ENCODE measurements at regions not wholly inside any gene's neighbourhood (a gene's known extent, or its start where the extent isn't known, plus 50 kb on each side); places are given as distances from the start of the nearest gene placed in this dataset.

- no peak overlapping the region for H3K27ac Mint-ChIP-seq (ENCODE audit: unreplicated experiment)
- H3K9me3 Mint-ChIP-seq (ENCODE audit: unreplicated experiment): no peaks in the 10 kb centered on the region
- no peak for DNase-seq (ENCODE audit: extremely low spot score, unreplicated experiment)
- H3K4me1 Mint-ChIP-seq (ENCODE audit: unreplicated experiment): peaks cover 9% of the 10 kb centered on the region
- TF ChIP-seq, protein P1, sequence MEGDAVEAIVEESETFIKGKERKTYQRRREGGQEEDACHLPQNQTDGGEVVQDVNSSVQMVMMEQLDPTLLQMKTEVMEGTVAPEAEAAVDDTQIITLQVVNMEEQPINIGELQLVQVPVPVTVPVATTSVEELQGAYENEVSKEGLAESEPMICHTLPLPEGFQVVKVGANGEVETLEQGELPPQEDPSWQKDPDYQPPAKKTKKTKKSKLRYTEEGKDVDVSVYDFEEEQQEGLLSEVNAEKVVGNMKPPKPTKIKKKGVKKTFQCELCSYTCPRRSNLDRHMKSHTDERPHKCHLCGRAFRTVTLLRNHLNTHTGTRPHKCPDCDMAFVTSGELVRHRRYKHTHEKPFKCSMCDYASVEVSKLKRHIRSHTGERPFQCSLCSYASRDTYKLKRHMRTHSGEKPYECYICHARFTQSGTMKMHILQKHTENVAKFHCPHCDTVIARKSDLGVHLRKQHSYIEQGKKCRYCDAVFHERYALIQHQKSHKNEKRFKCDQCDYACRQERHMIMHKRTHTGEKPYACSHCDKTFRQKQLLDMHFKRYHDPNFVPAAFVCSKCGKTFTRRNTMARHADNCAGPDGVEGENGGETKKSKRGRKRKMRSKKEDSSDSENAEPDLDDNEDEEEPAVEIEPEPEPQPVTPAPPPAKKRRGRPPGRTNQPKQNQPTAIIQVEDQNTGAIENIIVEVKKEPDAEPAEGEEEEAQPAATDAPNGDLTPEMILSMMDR (IDR thresholded peaks at IDR 0.05): no peak
- H3K36me3 Mint-ChIP-seq (ENCODE audit: unreplicated experiment): no peaks in the 10 kb centered on the region
- no peaks in the 10 kb centered on the region for H3K27me3 Mint-ChIP-seq (ENCODE audit: unreplicated experiment)
- no peak overlapping the region for H3K4me3 Mint-ChIP-seq (ENCODE audit: unreplicated experiment)
Measured at GRCh38 chr4:153068751-153069150, 132.6 kb downstream of the FHDC1 start.

DNA sequence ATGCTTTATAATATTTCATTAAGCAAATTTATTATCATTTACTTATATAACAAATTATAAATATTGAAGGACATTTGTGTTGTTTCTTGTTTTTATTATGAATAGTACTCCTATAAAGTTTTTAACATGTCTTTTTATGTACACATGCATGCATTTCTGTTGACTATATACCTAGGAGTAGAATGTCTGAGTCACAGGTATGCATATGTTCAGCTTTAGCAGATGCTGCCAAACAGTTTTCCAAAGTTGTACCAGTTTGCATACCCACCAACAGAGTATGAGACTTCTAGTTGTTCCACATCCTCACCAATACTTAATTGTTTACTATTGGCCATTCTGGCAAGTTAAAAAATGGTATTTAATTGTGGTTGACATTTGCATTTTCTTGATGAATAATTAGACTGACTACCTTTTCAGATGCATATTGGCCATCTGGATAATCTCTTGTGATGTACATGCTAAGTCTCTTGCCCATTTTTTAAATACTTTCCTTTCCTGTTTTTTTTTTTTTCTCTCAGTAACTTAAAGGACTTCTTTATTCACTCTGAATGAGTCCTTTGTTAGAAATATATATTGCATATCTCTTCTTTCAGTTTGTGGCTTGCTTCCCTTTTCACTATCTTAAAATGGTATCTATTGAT, 132.2 kb upstream of the TRIM2 start:
- no peaks in the 10 kb centered on the region for H3K36me3 Mint-ChIP-seq (ENCODE audit: unreplicated experiment)
- H3K27me3 Mint-ChIP-seq (ENCODE audit: unreplicated experiment): no peaks in the 10 kb centered on the region
- H3K9me3 Mint-ChIP-seq (ENCODE audit: unreplicated experiment): no peaks in the 10 kb centered on the region
- TF ChIP-seq, protein P1 (IDR thresholded peaks at IDR 0.05): no peak
- no peak for DNase-seq (ENCODE audit: extremely low spot score, unreplicated experiment)
- no peak overlapping the region for H3K4me3 Mint-ChIP-seq (ENCODE audit: unreplicated experiment)
- peaks cover 8% of the 10 kb centered on the region for H3K4me1 Mint-ChIP-seq (ENCODE audit: unreplicated experiment)
- H3K27ac Mint-ChIP-seq (ENCODE audit: unreplicated experiment): no peak overlapping the region

GRCh38 chr4:153072661-153073060, 131.6 kb upstream of the TRIM2 start:
- Mint-ChIP-seq H3K27me3 (ENCODE audit: unreplicated experiment) (no peaks in the 10 kb centered on the region), H3K4me1 (ENCODE audit: unreplicated experiment) (peaks cover 3% of the 10 kb centered on the region), H3K27ac (ENCODE audit: unreplicated experiment) (no peak overlapping the region), H3K36me3 (ENCODE audit: unreplicated experiment) (no peaks in the 10 kb centered on the region), H3K4me3 (ENCODE audit: unreplicated experiment) (no peak overlapping the region), H3K9me3 (ENCODE audit: unreplicated experiment) (no peaks in the 10 kb centered on the region)
- DNase-seq (ENCODE audit: extremely low spot score, unreplicated experiment): no peak
- TF ChIP-seq, protein P1 (IDR thresholded peaks at IDR 0.05): no peak

GRCh38 chr4:153074486-153074885, 129.8 kb upstream of the TRIM2 start:
- TF ChIP-seq, protein P1 (IDR thresholded peaks at IDR 0.05): no peak

GRCh38 chr4:153074936-153075630, 129.2 kb upstream of the TRIM2 start:
- no peak overlapping the region for H3K27ac Mint-ChIP-seq (ENCODE audit: unreplicated experiment)
- no peaks in the 10 kb centered on the region for H3K27me3 Mint-ChIP-seq (ENCODE audit: unreplicated experiment)
- DNase-seq (ENCODE audit: extremely low spot score, unreplicated experiment): no peak
- no peak overlapping the region for H3K4me3 Mint-ChIP-seq (ENCODE audit: unreplicated experiment)
- H3K4me1 Mint-ChIP-seq (ENCODE audit: unreplicated experiment): no peaks in the 10 kb centered on the region
- no peaks in the 10 kb centered on the region for H3K9me3 Mint-ChIP-seq (ENCODE audit: unreplicated experiment)
- no peaks in the 10 kb centered on the region for H3K36me3 Mint-ChIP-seq (ENCODE audit: unreplicated experiment)
- TF ChIP-seq, protein P1 (IDR thresholded peaks at IDR 0.05): no peak

More at GRCh38 chr4:153074486-153074885, 129.8 kb upstream of the TRIM2 start:
- DNase-seq (ENCODE audit: extremely low spot score, unreplicated experiment): no peak
- Mint-ChIP-seq H3K4me3 (ENCODE audit: unreplicated experiment) (no peak overlapping the region), H3K27ac (ENCODE audit: unreplicated experiment) (no peak overlapping the region), H3K36me3 (ENCODE audit: unreplicated experiment) (no peaks in the 10 kb centered on the region), H3K27me3 (ENCODE audit: unreplicated experiment) (no peaks in the 10 kb centered on the region), H3K9me3 (ENCODE audit: unreplicated experiment) (no peaks in the 10 kb centered on the region), H3K4me1 (ENCODE audit: unreplicated experiment) (no peaks in the 10 kb centered on the region)

All from osteocyte (in vitro differentiated cells).